A549 (cell line): ENCODE measurements at regions not wholly inside any gene's neighbourhood (a gene's known extent, or its start where the extent isn't known, plus 50 kb on each side); places are given as distances from the start of the nearest gene placed in this dataset.

Experiments used
- CEBPB ChIP-seq, 2 experiments: fragments of >200 bp in 1 of 2; sonication (Bioruptor Twin) in 1 of 2; formaldehyde crosslinking in 1 of 2; IDR thresholded peaks; 2 replicates each; pipeline ENCODE4 v1.6.1; 2012 to 2016
- CHD2 ChIP-seq: fragments of 150-350 bp; IDR thresholded peaks from 2 replicates; pipeline ENCODE4 v1.6.1; 2014; ENCODE audit warnings: low read length; ENCODE audit not compliant: partially characterized antibody
- CTCF ChIP-seq: fragments of >200 bp; sonication (Bioruptor Twin); formaldehyde crosslinking; IDR thresholded peaks from 3 replicates; pipeline ENCODE4 v1.5.1; 2016
- EP300 ChIP-seq, 2 experiments: fragments of >200 bp; sonication (Bioruptor Twin); formaldehyde crosslinking; IDR thresholded peaks; 2 replicates in 1 of 2; 3 replicates in 1 of 2; pipeline ENCODE4 v1.6.1; 2016 to 2017
- JUN ChIP-seq, 2 experiments: fragments of >200 bp; sonication (Bioruptor Twin); formaldehyde crosslinking; IDR thresholded peaks; 2 replicates in 1 of 2; 3 replicates in 1 of 2; pipeline ENCODE4 v1.6.1; 2016 to 2017
- KDM1A ChIP-seq: fragments of 200-600 bp; sonication (generic); IDR thresholded peaks from 2 replicates; pipeline ENCODE4 v1.6.1; 2016; ENCODE audit warnings: low read depth, mild to moderate bottlenecking
- MAFK ChIP-seq: fragments of 450-650 bp; IDR thresholded peaks from 2 replicates; pipeline ENCODE4 v1.6.1; 2014; ENCODE audit not compliant: partially characterized antibody
- MAX ChIP-seq: IDR thresholded peaks from 2 replicates; pipeline ENCODE4 v1.6.1; 2012
- MYC ChIP-seq: IDR thresholded peaks from 2 replicates; pipeline ENCODE4 v1.6.1; 2012; ENCODE audit warnings: mild to moderate bottlenecking, inconsistent platforms, low read length, improper control_type of control experiment, borderline replicate concordance
- PHF8 ChIP-seq: fragments of 200-600 bp; sonication (generic); IDR thresholded peaks from 2 replicates; pipeline ENCODE4 v1.6.1; 2016; ENCODE audit warnings: low read depth, mild to moderate bottlenecking, antibody characterized with exemption, moderate library complexity, borderline replicate concordance
- POLR2A ChIP-seq: IDR thresholded peaks from 2 replicates; pipeline ENCODE4 v1.6.1; 2012; ENCODE audit warnings: mild to moderate bottlenecking, low read length
- POLR2AphosphoS2 ChIP-seq: conservative IDR thresholded peaks from 2 replicates; pipeline ENCODE4 v1.6.1; 2012; ENCODE audit warnings: low read length, improper control_type of control experiment, inconsistent platforms
- REST ChIP-seq: fragments of 200-600 bp; sonication (generic); IDR thresholded peaks from 2 replicates; pipeline ENCODE4 v1.6.1; 2016; ENCODE audit warnings: antibody characterized with exemption, mild to moderate bottlenecking, moderate library complexity
- RFX5 ChIP-seq: fragments of 450-650 bp; IDR thresholded peaks from 2 replicates; pipeline ENCODE4 v1.7.1; 2014; ENCODE audit warnings: antibody characterized with exemption, mild to moderate bottlenecking, moderate library complexity

GRCh38 chr3:174777813-174778212 lies 81.3 kb upstream of the NAALADL2 start:
- TF ChIP-seq RFX5: no peak
- no peak for TF ChIP-seq KDM1A
- TF ChIP-seq CTCF: no peak
- TF ChIP-seq POLR2A: no peak
- no peak for TF ChIP-seq EP300 (IDR thresholded peaks at IDR 0.05)
- no peak for TF ChIP-seq PHF8
- TF ChIP-seq REST: no peak
- no peak for TF ChIP-seq JUN (IDR thresholded peaks at IDR 0.05)
- no peak for TF ChIP-seq POLR2AphosphoS2
- TF ChIP-seq MAX: no peak
- TF ChIP-seq MYC: no peak
- no peak for TF ChIP-seq CHD2
- no peak for TF ChIP-seq MAFK
- no peak for TF ChIP-seq CEBPB (IDR thresholded peaks at IDR 0.05)
